ENCODE measurements at regions not wholly inside any gene's neighbourhood (a gene's known extent, or its start where the extent isn't known, plus 50 kb on each side); places are given as distances from the start of the nearest gene placed in this dataset.

DNA sequence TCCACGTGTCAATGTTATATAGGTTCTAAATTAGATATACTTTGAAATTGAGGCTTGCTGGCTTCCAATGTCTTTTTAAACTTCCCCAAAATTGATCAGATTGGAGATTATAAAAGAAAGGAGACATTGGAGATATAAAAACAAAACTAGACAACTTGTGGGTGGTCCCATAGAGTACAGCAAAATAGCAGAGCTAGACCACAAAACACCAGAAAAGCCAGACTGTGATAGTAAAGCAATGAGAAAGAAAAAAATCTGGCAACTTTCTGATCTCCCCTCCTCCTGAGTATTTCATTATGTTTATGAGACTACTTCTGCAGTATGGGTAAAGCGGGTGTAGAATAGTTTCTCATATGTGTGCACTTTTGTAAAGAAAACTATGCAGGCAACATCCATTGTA, 713.8 kb upstream of the MEF2C start:
- no peak overlapping the region for H4K8ac ChIP-seq (ENCODE audit: low read depth in 2 of 2, low read length in 2 of 2)
- H3K4me2 ChIP-seq (ENCODE audit: low read depth, low read length): no peak overlapping the region
- no peak overlapping the region for H3K9ac ChIP-seq (ENCODE audit: low read depth, low read length)
- no peaks in the 10 kb centered on the region for H3K9me1 ChIP-seq (ENCODE audit: insufficient read depth, low read length)
- no peak overlapping the region for H2AK9ac ChIP-seq (replicated peaks; ENCODE audit: low read depth, low read length, poor library complexity)
- H2BK15ac ChIP-seq (ENCODE audit: low read depth, low read length): no peak overlapping the region
- no CpG with 5 or more reads among the region's 2 CpGs for WGBS, 2 experiments (ENCODE audit: extremely low coverage in 2 of 2, insufficient read length in 1 of 2)
- H3K23ac ChIP-seq (ENCODE audit: low read depth, low read length): no peak overlapping the region
- CTCF ChIA-PET: no interaction called here
- intact Hi-C loops (cut with micrococcal nuclease) (no loop called here), dilution Hi-C loops (cut with HindIII; ENCODE audit: low sequenced_read_pairs, unreplicated experiment) (no loop called here), in situ Hi-C loops (cut with MboI; ENCODE audit: low sequenced_read_pairs) (no loop called here)
- BruUV-seq (replicated peaks): no TSS peak
- no peak overlapping the region for H4K5ac ChIP-seq (ENCODE audit: low read depth, low read length)
- no peak overlapping the region for H2BK5ac ChIP-seq (ENCODE audit: low read depth, low read length, poor library complexity, severe bottlenecking)
- H3K4me3 ChIP-seq (ENCODE audit: insufficient read depth, low read depth, low read length): no peak overlapping the region
- no peak overlapping the region for H4K91ac ChIP-seq (ENCODE audit: insufficient read depth, low read depth, low read length)
- no peak overlapping the region for H3K18ac ChIP-seq (ENCODE audit: low read depth, low read length)
- no peak overlapping the region for H3K14ac ChIP-seq (replicated peaks; ENCODE audit: low read depth, low read length)
- ATAC-seq (ENCODE audit: low read depth): no peak
- no peaks in the 10 kb centered on the region for H3K79me1 ChIP-seq (ENCODE audit: low read depth in 1 of 2, low read length in 2 of 2)
- POLR2A ChIA-PET (ENCODE audit: unreplicated experiment): no interaction called here
- no peak for TF ChIP-seq CHD1 (IDR thresholded peaks at IDR 0.05; ENCODE audit: low read depth, low read length)
- no peak for TF ChIP-seq MAFK (IDR thresholded peaks at IDR 0.05; ENCODE audit: low read depth, low read length)
- TF ChIP-seq CEBPB (IDR thresholded peaks at IDR 0.05; ENCODE audit: low read depth, low read length): no peak
- TF ChIP-seq, protein P1, sequence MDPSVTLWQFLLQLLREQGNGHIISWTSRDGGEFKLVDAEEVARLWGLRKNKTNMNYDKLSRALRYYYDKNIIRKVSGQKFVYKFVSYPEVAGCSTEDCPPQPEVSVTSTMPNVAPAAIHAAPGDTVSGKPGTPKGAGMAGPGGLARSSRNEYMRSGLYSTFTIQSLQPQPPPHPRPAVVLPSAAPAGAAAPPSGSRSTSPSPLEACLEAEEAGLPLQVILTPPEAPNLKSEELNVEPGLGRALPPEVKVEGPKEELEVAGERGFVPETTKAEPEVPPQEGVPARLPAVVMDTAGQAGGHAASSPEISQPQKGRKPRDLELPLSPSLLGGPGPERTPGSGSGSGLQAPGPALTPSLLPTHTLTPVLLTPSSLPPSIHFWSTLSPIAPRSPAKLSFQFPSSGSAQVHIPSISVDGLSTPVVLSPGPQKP (IDR thresholded peaks at IDR 0.05; ENCODE audit: borderline replicate concordance, low read depth, low read length): no peak
- TF ChIP-seq, protein P2, sequence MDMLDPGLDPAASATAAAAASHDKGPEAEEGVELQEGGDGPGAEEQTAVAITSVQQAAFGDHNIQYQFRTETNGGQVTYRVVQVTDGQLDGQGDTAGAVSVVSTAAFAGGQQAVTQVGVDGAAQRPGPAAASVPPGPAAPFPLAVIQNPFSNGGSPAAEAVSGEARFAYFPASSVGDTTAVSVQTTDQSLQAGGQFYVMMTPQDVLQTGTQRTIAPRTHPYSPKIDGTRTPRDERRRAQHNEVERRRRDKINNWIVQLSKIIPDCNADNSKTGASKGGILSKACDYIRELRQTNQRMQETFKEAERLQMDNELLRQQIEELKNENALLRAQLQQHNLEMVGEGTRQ (IDR thresholded peaks at IDR 0.05; ENCODE audit: low read depth, low read length): no peak
- no peak for TF ChIP-seq RAD21 (IDR thresholded peaks at IDR 0.05; ENCODE audit: low read length)
- TF ChIP-seq RCOR1 (IDR thresholded peaks at IDR 0.05; ENCODE audit: insufficient replicate concordance, low read length): no peak
- TF ChIP-seq SMC3 (IDR thresholded peaks at IDR 0.05; ENCODE audit: low read depth, low read length): no peak
- TF ChIP-seq BHLHE40 (IDR thresholded peaks at IDR 0.05; ENCODE audit: low read depth, low read length): no peak
- TF ChIP-seq MXI1 (IDR thresholded peaks at IDR 0.05; ENCODE audit: borderline replicate concordance, low read depth, low read length): no peak
- TF ChIP-seq RFX5 (IDR thresholded peaks at IDR 0.05; ENCODE audit: low read depth, low read length): no peak
- TF ChIP-seq FOS (IDR thresholded peaks at IDR 0.05; ENCODE audit: low read depth, low read length): no peak
- TF ChIP-seq MAZ (IDR thresholded peaks at IDR 0.05; ENCODE audit: borderline replicate concordance, low read depth, low read length): no peak
- TF ChIP-seq NFE2L2 (IDR thresholded peaks at IDR 0.05; ENCODE audit: low read depth, low read length): no peak
- TF ChIP-seq, protein P3, sequence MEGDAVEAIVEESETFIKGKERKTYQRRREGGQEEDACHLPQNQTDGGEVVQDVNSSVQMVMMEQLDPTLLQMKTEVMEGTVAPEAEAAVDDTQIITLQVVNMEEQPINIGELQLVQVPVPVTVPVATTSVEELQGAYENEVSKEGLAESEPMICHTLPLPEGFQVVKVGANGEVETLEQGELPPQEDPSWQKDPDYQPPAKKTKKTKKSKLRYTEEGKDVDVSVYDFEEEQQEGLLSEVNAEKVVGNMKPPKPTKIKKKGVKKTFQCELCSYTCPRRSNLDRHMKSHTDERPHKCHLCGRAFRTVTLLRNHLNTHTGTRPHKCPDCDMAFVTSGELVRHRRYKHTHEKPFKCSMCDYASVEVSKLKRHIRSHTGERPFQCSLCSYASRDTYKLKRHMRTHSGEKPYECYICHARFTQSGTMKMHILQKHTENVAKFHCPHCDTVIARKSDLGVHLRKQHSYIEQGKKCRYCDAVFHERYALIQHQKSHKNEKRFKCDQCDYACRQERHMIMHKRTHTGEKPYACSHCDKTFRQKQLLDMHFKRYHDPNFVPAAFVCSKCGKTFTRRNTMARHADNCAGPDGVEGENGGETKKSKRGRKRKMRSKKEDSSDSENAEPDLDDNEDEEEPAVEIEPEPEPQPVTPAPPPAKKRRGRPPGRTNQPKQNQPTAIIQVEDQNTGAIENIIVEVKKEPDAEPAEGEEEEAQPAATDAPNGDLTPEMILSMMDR (conservative IDR thresholded peaks at IDR 0.05; ENCODE audit: low read depth, low read length): no peak
- no peak for TF ChIP-seq POLR2A (IDR thresholded peaks at IDR 0.05; ENCODE audit: low read depth, low read length)
- H3K4ac ChIP-seq (ENCODE audit: low read depth, low read length): no peak overlapping the region
- no peaks in the 10 kb centered on the region for H4K20me1 ChIP-seq (ENCODE audit: insufficient read depth, low read length)
- H3K27me3 ChIP-seq (ENCODE audit: control insufficient read depth, insufficient read depth, low read length): no peaks in the 10 kb centered on the region
- H3K36me3 ChIP-seq (ENCODE audit: control insufficient read depth, insufficient read depth, low read length): no peaks in the 10 kb centered on the region
- no peak overlapping the region for H2BK120ac ChIP-seq (ENCODE audit: low read depth, low read length)
- no peak overlapping the region for H3K56ac ChIP-seq (ENCODE audit: extremely low read depth, insufficient read depth, low read length)
- no peaks in the 10 kb centered on the region for H3K9me3 ChIP-seq (ENCODE audit: control insufficient read depth, insufficient read depth, low read length)
- no peak for DNase-seq
- no peak overlapping the region for H2BK20ac ChIP-seq (ENCODE audit: low read depth, low read length)
- no peak overlapping the region for H2AK5ac ChIP-seq (ENCODE audit: low read depth, low read length)
- no peak overlapping the region for H3K27ac ChIP-seq (ENCODE audit: insufficient read depth, low read length)
- no peaks in the 10 kb centered on the region for H3K4me1 ChIP-seq (ENCODE audit: control insufficient read depth, insufficient read depth, low read length)
- H2AFZ ChIP-seq (replicated peaks; ENCODE audit: low read length, poor library complexity): no peak overlapping the region
